ENCODE measurements at regions not wholly inside any gene's neighbourhood (a gene's known extent, or its start where the extent isn't known, plus 50 kb on each side); places are given as distances from the start of the nearest gene placed in this dataset.

GRCh38 chr7:42492920-42493319, 255.9 kb upstream of the GLI3 start:
- DNase-seq (ENCODE audit: low read depth in 3 of 3): no peak

- DNase-seq (ENCODE audit: low read depth in 3 of 3): no peak
Measured at GRCh38 chr7:42491106-42491505, 254.1 kb upstream of the GLI3 start.

- no peak for DNase-seq (ENCODE audit: low read depth in 3 of 3)
Measured at GRCh38 chr7:42489299-42489698, 252.3 kb upstream of the GLI3 start.

- DNase-seq (ENCODE audit: low read depth in 3 of 3): no peak
Measured at GRCh38 chr7:42485301-42485766, 248.3 kb upstream of the GLI3 start.

GRCh38 chr7:42483886-42484285, 246.9 kb upstream of the GLI3 start:
- DNase-seq (ENCODE audit: low read depth in 3 of 3): no peak

GRCh38 chr7:42479816-42480633, 243.0 kb upstream of the GLI3 start:
- DNase-seq (ENCODE audit: low read depth in 3 of 3): no peak

- DNase-seq (ENCODE audit: low read depth in 3 of 3): no peak
Measured at GRCh38 chr7:42479452-42479815, 242.4 kb upstream of the GLI3 start.

- no peak for DNase-seq (ENCODE audit: low read depth in 3 of 3)
Measured at GRCh38 chr7:42478717-42479116, 241.7 kb upstream of the GLI3 start.

GRCh38 chr7:42476255-42476654, 239.2 kb upstream of the GLI3 start:
- no peak for DNase-seq (ENCODE audit: low read depth in 3 of 3)

GRCh38 chr7:42475082-42475481, 238.1 kb upstream of the GLI3 start:
- no peak for DNase-seq (ENCODE audit: low read depth in 3 of 3)

GRCh38 chr7:42473099-42473498, 236.1 kb upstream of the GLI3 start:
- DNase-seq (ENCODE audit: low read depth in 3 of 3): no peak

- no peak for DNase-seq (ENCODE audit: low read depth in 3 of 3)
Measured at GRCh38 chr7:42471573-42472174, 234.7 kb upstream of the GLI3 start.

GRCh38 chr7:42469341-42469740, 232.3 kb upstream of the GLI3 start:
- no peak for DNase-seq (ENCODE audit: low read depth in 3 of 3)

GRCh38 chr7:42468471-42468870, 231.5 kb upstream of the GLI3 start:
- no peak for DNase-seq (ENCODE audit: low read depth in 3 of 3)

GRCh38 chr7:42461537-42461936, 224.5 kb upstream of the GLI3 start:
- no peak for DNase-seq (ENCODE audit: low read depth in 3 of 3)

GRCh38 chr7:42460933-42461332, 223.9 kb upstream of the GLI3 start:
- no peak for DNase-seq (ENCODE audit: low read depth in 3 of 3)

GRCh38 chr7:42460148-42460547, 223.1 kb upstream of the GLI3 start:
- no peak for DNase-seq (ENCODE audit: low read depth in 3 of 3)

GRCh38 chr7:42457663-42458062, 220.7 kb upstream of the GLI3 start:
- DNase-seq (ENCODE audit: low read depth in 3 of 3): no peak

GRCh38 chr7:42456756-42457276, 219.8 kb upstream of the GLI3 start:
- no peak for DNase-seq (ENCODE audit: low read depth in 3 of 3)

GRCh38 chr7:42456267-42456666, 219.3 kb upstream of the GLI3 start:
- no peak for DNase-seq (ENCODE audit: low read depth in 3 of 3)

GRCh38 chr7:42453931-42454361, 216.9 kb upstream of the GLI3 start:
- DNase-seq (ENCODE audit: low read depth in 3 of 3): no peak

GRCh38 chr7:42452356-42452755, 215.3 kb upstream of the GLI3 start:
- DNase-seq (ENCODE audit: low read depth in 3 of 3): no peak

GRCh38 chr7:42449431-42449830, 212.4 kb upstream of the GLI3 start:
- no peak for DNase-seq (ENCODE audit: low read depth in 3 of 3)
